GM23248 (cell line): ENCODE measurements at regions not wholly inside any gene's neighbourhood (a gene's known extent, or its start where the extent isn't known, plus 50 kb on each side); places are given as distances from the start of the nearest gene placed in this dataset.

ENCODE experiments used
- EZH2 ChIP-seq: fragments of 200-600 bp; sonication (generic); IDR thresholded peaks from 2 replicates; pipeline ENCODE4 v1.6.1; 2018; ENCODE audit warnings: antibody characterized with exemption, mild to moderate bottlenecking; ENCODE audit not compliant: insufficient read depth, poor library complexity, severe bottlenecking
- EZH2phosphoT487 ChIP-seq: fragments of 200-600 bp; sonication (generic); IDR thresholded peaks from 2 replicates; pipeline ENCODE4 v1.6.1; 2018; ENCODE audit warnings: antibody characterized with exemption, moderate library complexity, mild to moderate bottlenecking, low read depth; ENCODE audit not compliant: insufficient read depth

DNA sequence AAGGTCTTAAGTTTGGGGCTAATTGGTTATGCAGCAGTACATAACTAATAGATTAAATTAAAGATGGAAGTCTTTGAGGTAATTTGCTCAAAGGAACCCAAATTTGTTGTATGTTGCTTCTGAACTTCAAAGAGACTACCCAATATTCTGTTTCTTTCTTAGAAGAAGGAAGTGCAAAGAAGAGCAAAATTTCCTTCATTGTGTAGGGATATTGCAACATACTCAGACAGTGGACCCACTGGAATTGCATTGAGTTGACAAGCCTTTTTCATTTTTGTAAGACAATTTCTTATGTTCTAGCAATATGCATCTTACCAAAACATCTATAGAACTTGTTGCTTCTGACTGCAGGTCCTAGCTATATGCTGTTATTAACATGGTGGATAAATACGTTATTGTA is 527.8 kb downstream of the SH2D4B start:
- TF ChIP-seq EZH2phosphoT487 (no peak), EZH2 (no peak)
